H1 (cell line): ENCODE measurements at regions not wholly inside any gene's neighbourhood (a gene's known extent, or its start where the extent isn't known, plus 50 kb on each side); places are given as distances from the start of the nearest gene placed in this dataset.

Source experiments
- CBX8 ChIP-seq: fragments of 300-800, 300-1000 bp; sonication (generic); IDR thresholded peaks from 2 replicates; pipeline ENCODE4 v1.7.1; 2016; ENCODE audit warnings: low read depth, low read length, borderline replicate concordance
- JUND ChIP-seq: IDR thresholded peaks from 2 replicates; pipeline ENCODE4 v1.6.1; 2011; ENCODE audit warnings: mild to moderate bottlenecking, improper control_type of control experiment, low read length
- POLR2A ChIP-seq, 2 experiments: IDR thresholded peaks; 1 replicate in 1 of 2; 2 replicates in 1 of 2; pipeline ENCODE4 v1.6.1; 2011; ENCODE audit warnings: low read depth in 2 of 2, low read length in 2 of 2, mild to moderate bottlenecking in 2 of 2; ENCODE audit errors: control extremely low read depth in 1 of 2
- POLR2AphosphoS5 ChIP-seq: IDR thresholded peaks from 2 replicates; pipeline ENCODE4 v1.6.1; 2011; ENCODE audit warnings: low read depth, low read length
- SP1 ChIP-seq: IDR thresholded peaks from 2 replicates; pipeline ENCODE4 v1.6.1; 2011; ENCODE audit warnings: low read depth, low read length
- SUZ12 ChIP-seq: fragments of 200-600 bp; sonication (generic); IDR thresholded peaks from 2 replicates; pipeline ENCODE4 v1.6.1; 2012; ENCODE audit warnings: mild to moderate bottlenecking, inconsistent platforms, low read length, moderate library complexity, mixed read lengths
- YY1 ChIP-seq: IDR thresholded peaks from 2 replicates; pipeline ENCODE4 v1.6.1; 2011; ENCODE audit warnings: low read depth, mild to moderate bottlenecking, low read length
- TF ChIP-seq, protein P1 (sequence below), 3 experiments: IDR thresholded peaks; 1 replicate in 2 of 3; 2 replicates in 1 of 3; pipeline versions ENCODE4 v1.5.1 to v1.6.1; 2011; ENCODE audit warnings: low read length in 3 of 3, mild to moderate bottlenecking in 3 of 3, inconsistent platforms in 2 of 3, low read depth in 1 of 3, moderate library complexity in 1 of 3; ENCODE audit not compliant: insufficient read depth in 1 of 3; ENCODE audit errors: control extremely low read depth in 1 of 3
- TF ChIP-seq, protein P2 (sequence below): IDR thresholded peaks from 2 replicates; pipeline ENCODE4 v1.6.1; 2012; ENCODE audit warnings: inconsistent platforms

DNA sequence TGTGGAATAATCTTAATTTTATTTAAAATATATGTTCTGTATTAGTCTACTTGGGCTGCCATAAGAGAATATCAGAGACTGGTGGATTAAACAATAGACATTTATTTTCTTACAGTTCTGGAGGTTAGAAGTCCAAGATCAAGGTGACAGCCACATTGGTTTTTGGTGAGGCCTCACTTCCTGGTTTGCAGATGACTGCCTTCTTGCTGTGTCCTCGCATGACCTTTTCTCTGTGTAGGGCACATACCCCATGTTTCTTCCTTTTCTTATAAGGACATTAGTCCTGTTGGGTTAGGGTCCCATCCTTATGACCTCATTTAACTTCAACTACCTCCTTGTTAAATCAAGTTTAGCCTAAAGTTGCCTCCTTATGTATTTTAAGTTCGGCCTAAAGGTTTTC, 202.7 kb upstream of the MPPED2 start:
- TF ChIP-seq, protein P1, sequence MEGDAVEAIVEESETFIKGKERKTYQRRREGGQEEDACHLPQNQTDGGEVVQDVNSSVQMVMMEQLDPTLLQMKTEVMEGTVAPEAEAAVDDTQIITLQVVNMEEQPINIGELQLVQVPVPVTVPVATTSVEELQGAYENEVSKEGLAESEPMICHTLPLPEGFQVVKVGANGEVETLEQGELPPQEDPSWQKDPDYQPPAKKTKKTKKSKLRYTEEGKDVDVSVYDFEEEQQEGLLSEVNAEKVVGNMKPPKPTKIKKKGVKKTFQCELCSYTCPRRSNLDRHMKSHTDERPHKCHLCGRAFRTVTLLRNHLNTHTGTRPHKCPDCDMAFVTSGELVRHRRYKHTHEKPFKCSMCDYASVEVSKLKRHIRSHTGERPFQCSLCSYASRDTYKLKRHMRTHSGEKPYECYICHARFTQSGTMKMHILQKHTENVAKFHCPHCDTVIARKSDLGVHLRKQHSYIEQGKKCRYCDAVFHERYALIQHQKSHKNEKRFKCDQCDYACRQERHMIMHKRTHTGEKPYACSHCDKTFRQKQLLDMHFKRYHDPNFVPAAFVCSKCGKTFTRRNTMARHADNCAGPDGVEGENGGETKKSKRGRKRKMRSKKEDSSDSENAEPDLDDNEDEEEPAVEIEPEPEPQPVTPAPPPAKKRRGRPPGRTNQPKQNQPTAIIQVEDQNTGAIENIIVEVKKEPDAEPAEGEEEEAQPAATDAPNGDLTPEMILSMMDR (IDR thresholded peaks at IDR 0.05; ENCODE audit: control extremely low read depth in 1 of 3, insufficient read depth in 1 of 3, low read depth in 1 of 3, low read length in 3 of 3) = no peak
- TF ChIP-seq, protein P2, sequence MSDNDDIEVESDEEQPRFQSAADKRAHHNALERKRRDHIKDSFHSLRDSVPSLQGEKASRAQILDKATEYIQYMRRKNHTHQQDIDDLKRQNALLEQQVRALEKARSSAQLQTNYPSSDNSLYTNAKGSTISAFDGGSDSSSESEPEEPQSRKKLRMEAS = no peak
- TF ChIP-seq CBX8 (no peak), SUZ12 (no peak), POLR2A (IDR thresholded peaks at IDR 0.05; ENCODE audit: control extremely low read depth in 1 of 2, low read depth in 2 of 2, low read length in 2 of 2) (no peak), YY1 (no peak), POLR2AphosphoS5 (no peak), SP1 (no peak), JUND (no peak)
